Mesenchymal stem cell (in vitro differentiated cells and primary cell): ENCODE measurements at regions not wholly inside any gene's neighbourhood (a gene's known extent, or its start where the extent isn't known, plus 50 kb on each side); places are given as distances from the start of the nearest gene placed in this dataset.

Experiments
- DNase-seq: peaks from one replicate; pipeline ENCODE4 v3.0.0-alpha.2; 2013
- H2AFZ ChIP-seq: one replicate; pipeline ENCODE4 v1.6.1; 2013; ENCODE audit warnings: low read depth, mild to moderate bottlenecking, control low read depth, inconsistent platforms, low read length, moderate library complexity
- H2AK5ac ChIP-seq: 2 replicates; pipeline ENCODE4 v1.6.1; 2013; ENCODE audit warnings: low read length, moderate library complexity, mild to moderate bottlenecking, inconsistent platforms; ENCODE audit not compliant: severe bottlenecking
- H2BK120ac ChIP-seq: one replicate; pipeline ENCODE4 v1.6.1; 2013; ENCODE audit warnings: low read depth, mild to moderate bottlenecking, inconsistent platforms, low read length, moderate library complexity
- H2BK12ac ChIP-seq, 2 experiments: one replicate each; pipeline ENCODE4 v1.6.1; 2013; ENCODE audit warnings: inconsistent platforms in 2 of 2, low read length in 2 of 2, mild to moderate bottlenecking in 2 of 2, moderate library complexity in 2 of 2, control low read depth in 1 of 2
- H2BK15ac ChIP-seq: one replicate; pipeline ENCODE4 v1.6.1; 2013; ENCODE audit warnings: mild to moderate bottlenecking, low read depth, inconsistent platforms; ENCODE audit not compliant: poor library complexity, severe bottlenecking
- H2BK5ac ChIP-seq: 2 replicates; pipeline ENCODE4 v1.6.1; 2013; ENCODE audit warnings: low read depth, mild to moderate bottlenecking, low read length, control low read depth, inconsistent platforms; ENCODE audit not compliant: poor library complexity, severe bottlenecking
- H3K14ac ChIP-seq, 2 experiments: one replicate each; pipeline ENCODE4 v1.6.1; 2013; ENCODE audit warnings: inconsistent platforms in 2 of 2, low read length in 2 of 2, control low read depth in 1 of 2, mild to moderate bottlenecking in 1 of 2, moderate library complexity in 1 of 2
- H3K18ac ChIP-seq, 2 experiments: one replicate each; pipeline ENCODE4 v1.6.1; 2013; ENCODE audit warnings: inconsistent platforms in 2 of 2, low read length in 2 of 2, control low read depth in 1 of 2, low read depth in 1 of 2, mild to moderate bottlenecking in 1 of 2
- H3K23ac ChIP-seq, 2 experiments: one replicate each; pipeline ENCODE4 v1.6.1; 2013; ENCODE audit warnings: inconsistent platforms in 2 of 2, low read length in 2 of 2, mild to moderate bottlenecking in 2 of 2, moderate library complexity in 2 of 2, control low read depth in 1 of 2
- H3K27ac ChIP-seq: 2 replicates; pipeline ENCODE4 v1.5.1; 2013; ENCODE audit warnings: mild to moderate bottlenecking, moderate library complexity, low read length, control low read depth, inconsistent platforms; ENCODE audit not compliant: poor library complexity, severe bottlenecking
- H3K27me3 ChIP-seq, 2 experiments: 2 replicates each; pipeline versions ENCODE4 v1.6.1 to v1.7.0; 2013; ENCODE audit warnings: low read length in 2 of 2, mild to moderate bottlenecking in 2 of 2, moderate library complexity in 2 of 2, control low read depth in 1 of 2, inconsistent platforms in 1 of 2; ENCODE audit not compliant: control insufficient read depth in 1 of 2, insufficient read depth in 1 of 2
- H3K36me3 ChIP-seq, 2 experiments: 2 replicates each; pipeline versions ENCODE4 v1.6.1 to v1.7.0; 2013; ENCODE audit warnings: low read length in 2 of 2, control low read depth in 1 of 2, inconsistent platforms in 1 of 2, low read depth in 1 of 2, mild to moderate bottlenecking in 1 of 2; ENCODE audit not compliant: insufficient read depth in 2 of 2, control insufficient read depth in 1 of 2
- H3K4ac ChIP-seq, 2 experiments: one replicate each; pipeline ENCODE4 v1.6.1; 2013; ENCODE audit warnings: inconsistent platforms in 2 of 2, low read length in 2 of 2, mild to moderate bottlenecking in 2 of 2, moderate library complexity in 2 of 2, control low read depth in 1 of 2, low read depth in 1 of 2
- H3K4me1 ChIP-seq: 2 replicates; pipeline ENCODE4 v1.6.1; 2013; ENCODE audit warnings: low read depth, low read length, control low read depth; ENCODE audit not compliant: control insufficient read depth, insufficient read depth
- H3K4me2 ChIP-seq: 2 replicates; pipeline ENCODE4 v1.6.1; 2013; ENCODE audit warnings: low read length, mild to moderate bottlenecking, inconsistent platforms; ENCODE audit not compliant: poor library complexity, severe bottlenecking
- H3K4me3 ChIP-seq, 2 experiments: 2 replicates each; pipeline versions ENCODE4 v1.5.1 to v1.7.0; 2013; ENCODE audit warnings: low read length in 2 of 2, mild to moderate bottlenecking in 2 of 2, control low read depth in 1 of 2, low read depth in 1 of 2; ENCODE audit not compliant: insufficient read depth in 1 of 2
- H3K79me1 ChIP-seq: replicated peaks from 2 replicates; pipeline ENCODE4 v1.6.1; 2013; ENCODE audit warnings: mild to moderate bottlenecking, control low read depth, low read length, inconsistent platforms; ENCODE audit not compliant: poor library complexity, severe bottlenecking
- H3K9ac ChIP-seq: 2 replicates; pipeline ENCODE4 v1.7.0; 2013; ENCODE audit warnings: mild to moderate bottlenecking, low read length, moderate library complexity
- H3K9me3 ChIP-seq: 2 replicates; pipeline ENCODE4 v1.7.0; 2013; ENCODE audit warnings: mild to moderate bottlenecking, low read length; ENCODE audit not compliant: control insufficient read depth
- H4K8ac ChIP-seq: one replicate; pipeline ENCODE4 v1.6.1; 2013; ENCODE audit warnings: inconsistent platforms, mild to moderate bottlenecking, low read length, moderate library complexity
- H4K91ac ChIP-seq: one replicate; pipeline ENCODE4 v1.6.1; 2013; ENCODE audit warnings: mild to moderate bottlenecking, low read length, inconsistent platforms
- WGBS: methylation state at CpG from one replicate; pipeline ENCODE4 v1.1.7; 2013; ENCODE audit warnings: mixed read lengths; 5-methylcytosine and 5-hydroxymethylcytosine counted together

DNA sequence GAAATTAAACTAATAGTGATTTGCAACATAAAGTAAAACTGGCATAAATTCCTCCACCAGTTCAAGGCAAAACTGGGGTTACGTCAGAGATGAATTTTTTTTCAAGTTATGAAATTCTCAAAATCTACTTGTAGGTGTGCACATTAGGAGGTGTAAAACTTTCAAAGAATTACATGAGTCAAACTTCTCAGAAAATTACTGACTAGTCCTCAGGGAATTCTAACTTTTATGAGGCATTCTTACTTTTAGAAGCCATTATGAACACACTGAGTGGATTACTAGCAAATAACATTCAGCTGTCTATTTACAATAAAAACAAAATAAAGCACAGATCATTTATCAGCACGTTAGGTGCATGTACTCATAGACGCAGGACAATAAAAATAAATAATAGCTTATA, 348.7 kb downstream of the CDH11 start:
- no peak overlapping the region for H3K9ac ChIP-seq
- no peak overlapping the region for H2BK5ac ChIP-seq
- no peak for DNase-seq
- no peak overlapping the region for H4K91ac ChIP-seq
- no peak overlapping the region for H2AK5ac ChIP-seq
- H3K14ac ChIP-seq = no peak overlapping the region
- H3K4me1 ChIP-seq = peaks cover 3% of the 10 kb centered on the region
- no peak overlapping the region for H3K4me3 ChIP-seq
- no peak overlapping the region for H4K8ac ChIP-seq
- no peak overlapping the region for H3K4ac ChIP-seq
- no peaks in the 10 kb centered on the region for H3K36me3 ChIP-seq
- H2AFZ ChIP-seq = no peak overlapping the region
- no peak overlapping the region for H2BK120ac ChIP-seq
- H3K4me2 ChIP-seq = no peak overlapping the region
- no peak overlapping the region for H3K27ac ChIP-seq
- no peak overlapping the region for H2BK12ac ChIP-seq
- no peaks in the 10 kb centered on the region for H3K9me3 ChIP-seq
- H3K23ac ChIP-seq = no peak overlapping the region
- H3K27me3 ChIP-seq = no peaks in the 10 kb centered on the region
- WGBS = 100% methylated on average over 2 of the region's 3 CpGs
- H3K79me1 ChIP-seq = no peaks in the 10 kb centered on the region
- H2BK15ac ChIP-seq = no peak overlapping the region
- no peak overlapping the region for H3K18ac ChIP-seq

DNA sequence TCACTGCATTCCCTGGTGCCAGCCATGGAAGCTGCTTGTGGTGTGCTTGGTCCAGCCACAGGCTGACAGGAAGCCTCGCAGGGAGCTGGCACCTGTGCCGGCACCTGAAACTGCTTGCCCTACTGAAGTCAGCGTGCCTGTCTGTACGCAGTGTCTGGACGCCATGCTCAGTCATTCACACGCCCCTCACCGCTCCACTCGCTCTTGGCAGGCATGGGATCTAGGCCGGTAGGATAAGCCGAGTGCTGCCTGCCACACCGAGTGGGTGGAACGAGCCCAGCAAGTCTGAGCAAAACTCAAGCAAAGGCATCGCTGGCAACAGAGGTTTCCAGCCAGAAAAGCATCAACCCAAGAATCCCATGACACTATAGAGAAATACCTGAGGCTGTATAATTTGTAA, 350.6 kb downstream of the CDH11 start:
- no peak overlapping the region for H3K18ac ChIP-seq
- H3K4me3 ChIP-seq = no peak overlapping the region
- peaks cover 3% of the 10 kb centered on the region for H3K4me1 ChIP-seq
- no peak overlapping the region for H2AK5ac ChIP-seq
- H2BK12ac ChIP-seq = no peak overlapping the region
- no peaks in the 10 kb centered on the region for H3K79me1 ChIP-seq
- H2AFZ ChIP-seq = no peak overlapping the region
- no peak overlapping the region for H3K23ac ChIP-seq
- no peak overlapping the region for H2BK5ac ChIP-seq
- H3K36me3 ChIP-seq = no peaks in the 10 kb centered on the region
- no peak overlapping the region for H4K91ac ChIP-seq
- no peak overlapping the region for H4K8ac ChIP-seq
- over 99% methylated on average over 13 of the region's 13 CpGs for WGBS
- no peak for DNase-seq
- no peak overlapping the region for H2BK120ac ChIP-seq
- H3K9ac ChIP-seq = no peak overlapping the region
- H3K27ac ChIP-seq = no peak overlapping the region
- no peak overlapping the region for H3K4ac ChIP-seq
- no peak overlapping the region for H2BK15ac ChIP-seq
- H3K9me3 ChIP-seq = no peaks in the 10 kb centered on the region
- no peaks in the 10 kb centered on the region for H3K27me3 ChIP-seq
- H3K4me2 ChIP-seq = no peak overlapping the region
- no peak overlapping the region for H3K14ac ChIP-seq

DNA sequence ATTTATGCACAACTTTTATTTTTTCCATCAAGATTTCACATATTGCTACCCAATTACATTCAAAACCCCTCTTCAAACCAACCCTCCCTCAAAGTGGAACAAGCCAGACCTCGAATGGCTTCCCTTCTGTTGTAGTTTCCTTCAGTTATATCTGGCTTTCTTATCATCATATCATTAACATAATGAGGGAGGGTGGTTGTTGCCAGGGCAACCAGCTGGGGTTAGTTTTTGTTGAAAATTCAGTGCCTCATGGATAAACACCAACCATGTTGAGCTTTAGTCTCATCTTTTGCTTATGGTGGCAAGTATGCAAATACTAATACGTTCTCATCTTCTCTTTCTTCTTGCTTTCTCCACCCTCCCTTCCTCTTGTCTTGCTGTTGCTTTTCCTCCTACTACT, 359.7 kb downstream of the CDH11 start:
- Histone ChIP-seq H2BK12ac (no peak overlapping the region), H3K27ac (no peak overlapping the region), H3K14ac (no peak overlapping the region), H3K4ac (no peak overlapping the region), H2BK120ac (no peak overlapping the region), H3K27me3 (no peaks in the 10 kb centered on the region), H3K36me3 (no peaks in the 10 kb centered on the region), H3K79me1 (no peaks in the 10 kb centered on the region), H3K9me3 (no peaks in the 10 kb centered on the region), H2AK5ac (no peak overlapping the region), H2BK15ac (no peak overlapping the region), H3K4me2 (no peak overlapping the region), H3K4me1 (no peaks in the 10 kb centered on the region), H2BK5ac (no peak overlapping the region), H4K8ac (no peak overlapping the region), H3K18ac (no peak overlapping the region), H3K9ac (no peak overlapping the region), H3K4me3 (no peak overlapping the region), H3K23ac (no peak overlapping the region), H4K91ac (no peak overlapping the region), H2AFZ (no peak overlapping the region)
- no peak for DNase-seq
- 50% methylated on average over 1 of the region's 2 CpGs for WGBS

DNA sequence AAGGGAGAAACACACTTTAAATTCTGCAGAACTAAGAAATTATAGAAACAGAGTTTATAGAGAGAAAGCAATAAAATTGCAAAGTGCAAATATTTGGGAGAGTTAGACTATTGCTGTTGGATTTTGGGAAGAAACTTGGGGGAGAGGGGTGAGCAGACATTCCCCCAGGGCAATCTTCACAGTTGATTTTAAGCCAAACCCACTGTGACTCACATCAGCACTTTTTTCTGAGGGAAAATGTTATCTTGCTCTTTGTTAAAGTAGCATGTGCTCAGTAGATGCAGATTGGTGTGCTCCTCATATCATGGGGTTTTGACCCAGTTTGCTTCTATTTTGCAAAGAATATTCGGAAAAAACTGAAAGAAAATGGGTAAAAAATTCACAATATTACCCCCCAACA, 367.6 kb downstream of the CDH11 start:
- no peak overlapping the region for H3K14ac ChIP-seq
- no CpG with 5 or more reads among the region's 1 CpG for WGBS
- H3K4me1 ChIP-seq = peaks cover 3% of the 10 kb centered on the region
- H4K91ac ChIP-seq = no peak overlapping the region
- no peaks in the 10 kb centered on the region for H3K79me1 ChIP-seq
- no peaks in the 10 kb centered on the region for H3K27me3 ChIP-seq
- no peak for DNase-seq
- no peak overlapping the region for H2AK5ac ChIP-seq
- H3K4me2 ChIP-seq = no peak overlapping the region
- H2BK5ac ChIP-seq = no peak overlapping the region
- no peak overlapping the region for H2AFZ ChIP-seq
- H3K9ac ChIP-seq = no peak overlapping the region
- H2BK120ac ChIP-seq = no peak overlapping the region
- H3K36me3 ChIP-seq = no peaks in the 10 kb centered on the region
- H3K9me3 ChIP-seq = no peaks in the 10 kb centered on the region
- H3K4me3 ChIP-seq = no peak overlapping the region
- no peak overlapping the region for H4K8ac ChIP-seq
- H3K4ac ChIP-seq = no peak overlapping the region
- H2BK15ac ChIP-seq = no peak overlapping the region
- H3K27ac ChIP-seq = no peak overlapping the region
- H3K18ac ChIP-seq = no peak overlapping the region
- no peak overlapping the region for H3K23ac ChIP-seq
- H2BK12ac ChIP-seq = no peak overlapping the region
